ENCODE measurements at regions not wholly inside any gene's neighbourhood (a gene's known extent, or its start where the extent isn't known, plus 50 kb on each side); places are given as distances from the start of the nearest gene placed in this dataset.

DNA sequence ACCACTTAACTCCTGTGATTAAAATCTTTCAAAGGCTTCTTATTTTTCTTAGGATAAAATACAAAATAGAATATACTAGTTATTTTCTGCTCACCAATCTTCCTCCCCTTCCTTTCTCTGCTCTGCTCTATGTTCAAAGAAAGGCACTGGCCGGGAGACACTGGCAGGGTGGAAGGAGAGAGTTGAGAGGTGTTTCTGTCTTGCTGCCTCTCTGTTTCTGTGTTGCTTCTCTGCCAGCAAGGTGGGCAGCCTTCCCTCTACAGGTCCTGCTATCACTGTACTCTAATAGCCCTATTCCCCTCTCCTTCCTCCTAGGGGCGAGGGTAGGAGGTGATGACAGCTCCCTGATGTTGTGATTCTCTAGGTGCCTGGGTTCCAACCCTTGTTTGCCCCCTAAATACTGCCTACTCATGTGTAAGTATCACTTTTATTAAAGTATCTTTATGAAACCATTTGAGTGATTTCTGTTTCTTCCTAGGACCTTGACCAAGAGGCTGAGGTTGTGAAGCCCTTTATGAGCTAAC lies 515.1 kb downstream of the TLE4 start:
- H3K4me3 ChIP-seq (ENCODE audit: low read length) = no peak overlapping the region
- TF ChIP-seq, protein P1, sequence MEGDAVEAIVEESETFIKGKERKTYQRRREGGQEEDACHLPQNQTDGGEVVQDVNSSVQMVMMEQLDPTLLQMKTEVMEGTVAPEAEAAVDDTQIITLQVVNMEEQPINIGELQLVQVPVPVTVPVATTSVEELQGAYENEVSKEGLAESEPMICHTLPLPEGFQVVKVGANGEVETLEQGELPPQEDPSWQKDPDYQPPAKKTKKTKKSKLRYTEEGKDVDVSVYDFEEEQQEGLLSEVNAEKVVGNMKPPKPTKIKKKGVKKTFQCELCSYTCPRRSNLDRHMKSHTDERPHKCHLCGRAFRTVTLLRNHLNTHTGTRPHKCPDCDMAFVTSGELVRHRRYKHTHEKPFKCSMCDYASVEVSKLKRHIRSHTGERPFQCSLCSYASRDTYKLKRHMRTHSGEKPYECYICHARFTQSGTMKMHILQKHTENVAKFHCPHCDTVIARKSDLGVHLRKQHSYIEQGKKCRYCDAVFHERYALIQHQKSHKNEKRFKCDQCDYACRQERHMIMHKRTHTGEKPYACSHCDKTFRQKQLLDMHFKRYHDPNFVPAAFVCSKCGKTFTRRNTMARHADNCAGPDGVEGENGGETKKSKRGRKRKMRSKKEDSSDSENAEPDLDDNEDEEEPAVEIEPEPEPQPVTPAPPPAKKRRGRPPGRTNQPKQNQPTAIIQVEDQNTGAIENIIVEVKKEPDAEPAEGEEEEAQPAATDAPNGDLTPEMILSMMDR (IDR thresholded peaks at IDR 0.05; ENCODE audit: insufficient read depth, low read depth, low read length, missing control alignments) = no peak
- DNase-seq (ENCODE audit: low read depth) = no peak

DNA sequence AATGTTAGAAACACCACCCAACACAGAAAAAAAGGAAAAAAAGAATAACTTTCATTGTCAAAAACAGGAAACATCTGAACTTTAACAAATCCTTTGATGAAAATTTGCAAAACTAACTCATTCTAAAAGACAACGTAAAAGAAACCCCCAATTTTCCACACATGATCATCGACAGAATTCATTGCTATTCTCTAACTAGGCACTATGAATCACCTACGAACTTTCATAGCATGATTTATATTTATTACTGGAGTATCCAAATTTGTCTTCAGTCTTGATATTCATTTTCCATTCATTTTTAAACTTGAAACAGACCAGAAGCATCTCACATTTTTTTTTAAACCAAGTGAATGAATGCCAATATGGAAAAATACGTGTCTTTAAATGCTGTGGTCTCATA lies 514.6 kb downstream of the TLE4 start:
- no peak overlapping the region for H3K4me3 ChIP-seq (ENCODE audit: low read length)

DNA sequence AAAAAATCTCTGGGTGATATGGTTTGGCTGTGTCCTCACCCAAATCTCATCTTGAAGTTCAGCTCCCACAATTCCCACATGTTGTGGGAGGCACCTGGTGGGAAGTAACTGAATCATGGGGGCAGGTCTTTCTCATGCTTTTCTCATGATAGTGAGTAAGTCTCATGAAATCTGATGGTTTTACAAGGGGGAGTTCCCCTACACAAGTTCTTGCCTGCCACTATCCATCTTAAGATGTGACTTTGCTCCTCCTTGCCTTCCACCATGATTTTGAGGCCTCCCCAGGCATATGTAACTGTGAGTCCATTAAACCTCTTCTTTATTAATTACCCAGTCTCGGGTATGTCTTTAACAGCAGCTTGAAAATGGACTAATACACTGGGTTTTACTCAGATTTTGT lies 513.9 kb downstream of the TLE4 start:
- TF ChIP-seq, protein P1 (IDR thresholded peaks at IDR 0.05; ENCODE audit: insufficient read depth, low read depth, low read length, missing control alignments) = no peak

More for the DNA sequence above, 514.6 kb downstream of the TLE4 start:
- DNase-seq (ENCODE audit: low read depth) = no peak
- TF ChIP-seq, protein P1 (IDR thresholded peaks at IDR 0.05; ENCODE audit: insufficient read depth, low read depth, low read length, missing control alignments) = no peak

DNA sequence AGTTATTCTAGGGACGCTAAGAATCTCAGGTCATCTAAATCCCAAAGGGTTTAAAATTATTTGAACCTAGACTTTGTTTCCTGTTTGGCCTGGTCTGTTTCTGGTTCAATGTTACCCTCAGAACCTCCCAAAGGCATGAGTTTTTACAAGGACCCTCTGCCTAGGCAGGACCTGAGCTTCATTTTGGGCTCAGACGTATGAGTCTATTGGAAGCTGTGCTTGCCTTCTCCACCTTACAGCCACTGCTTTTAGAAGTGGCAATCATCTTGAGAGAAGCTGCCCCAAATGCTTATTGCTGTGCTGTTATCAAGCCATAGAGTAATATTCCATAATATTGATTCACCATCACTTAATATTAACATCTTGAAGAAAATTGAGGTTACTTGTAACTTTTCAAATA lies 510.4 kb downstream of the TLE4 start:
- DNase-seq (ENCODE audit: low read depth) = no peak
- TF ChIP-seq, protein P1 (IDR thresholded peaks at IDR 0.05; ENCODE audit: insufficient read depth, low read depth, low read length, missing control alignments) = no peak
- H3K4me3 ChIP-seq (ENCODE audit: low read length) = no peak overlapping the region

More for the DNA sequence above, 513.9 kb downstream of the TLE4 start:
- peak; percentile 14 for DNase-seq (ENCODE audit: low read depth)
- H3K4me3 ChIP-seq (ENCODE audit: low read length) = no peak overlapping the region

DNA sequence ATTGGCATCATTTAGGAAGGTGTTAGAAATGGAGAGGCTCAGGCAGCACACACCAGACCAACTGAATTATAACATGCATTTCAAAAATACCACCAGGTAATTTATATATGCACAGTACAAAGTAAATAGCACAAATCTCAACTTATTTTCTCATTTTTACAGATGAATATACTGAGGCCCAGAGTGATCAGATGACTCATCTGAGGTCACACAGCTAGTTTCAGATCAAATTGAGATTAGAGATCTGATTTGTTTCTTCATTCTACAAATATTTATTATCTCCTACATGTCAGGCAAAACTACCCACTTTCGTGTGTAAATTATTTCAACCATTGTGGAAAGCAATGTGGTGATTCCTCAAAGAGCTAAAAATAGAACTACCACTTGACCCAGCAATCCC lies 507.1 kb downstream of the TLE4 start:
- TF ChIP-seq, protein P1 (IDR thresholded peaks at IDR 0.05; ENCODE audit: insufficient read depth, low read depth, low read length, missing control alignments) = no peak
- no peak for DNase-seq (ENCODE audit: low read depth)
- H3K4me3 ChIP-seq (ENCODE audit: low read length) = no peak overlapping the region

DNA sequence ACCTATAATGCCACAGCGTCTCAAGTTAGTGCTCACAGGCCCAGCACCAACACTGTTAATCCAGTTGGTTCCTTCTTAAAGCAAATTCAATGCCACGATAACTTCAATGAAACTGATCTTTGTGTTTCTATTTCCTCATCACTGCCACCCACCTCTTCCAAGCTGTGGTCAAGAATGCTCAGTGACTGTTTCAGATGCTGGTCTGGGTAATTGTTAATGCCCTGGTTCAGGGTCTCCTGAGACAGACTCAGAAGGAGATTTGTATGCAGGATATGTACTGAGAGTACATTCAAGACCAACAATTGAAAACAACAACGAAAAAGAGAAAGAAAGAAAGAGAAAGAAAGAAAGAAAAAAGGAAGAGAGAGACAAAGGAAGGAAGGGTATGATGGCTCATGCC lies 505.3 kb downstream of the TLE4 start:
- DNase-seq (ENCODE audit: low read depth) = no peak
- no peak overlapping the region for H3K4me3 ChIP-seq (ENCODE audit: low read length)
- TF ChIP-seq, protein P1 (IDR thresholded peaks at IDR 0.05; ENCODE audit: insufficient read depth, low read depth, low read length, missing control alignments) = no peak

DNA sequence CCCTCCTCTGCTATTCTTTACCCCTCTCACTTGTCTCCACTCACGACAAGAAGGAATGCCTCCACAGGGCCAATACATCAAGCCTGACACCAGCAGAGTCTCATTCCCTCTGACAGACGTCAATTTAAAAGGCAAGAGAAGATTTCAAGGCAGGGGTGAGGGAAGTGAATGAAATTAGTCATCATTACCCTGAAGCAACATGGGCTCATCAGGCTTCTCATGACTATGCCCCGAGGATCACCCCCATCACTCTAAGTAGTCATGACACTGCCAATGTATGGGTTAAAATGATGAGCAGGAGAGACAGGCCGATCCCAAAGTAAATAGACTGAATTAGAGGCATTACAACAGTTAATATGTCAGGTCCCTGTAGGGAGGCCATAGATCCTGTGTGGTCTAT lies 504.4 kb downstream of the TLE4 start:
- TF ChIP-seq, protein P1 (IDR thresholded peaks at IDR 0.05; ENCODE audit: insufficient read depth, low read depth, low read length, missing control alignments) = no peak
- H3K4me3 ChIP-seq (ENCODE audit: low read length) = no peak overlapping the region
- DNase-seq (ENCODE audit: low read depth) = peak; percentile 10
